ENCODE measurements at regions not wholly inside any gene's neighbourhood (a gene's known extent, or its start where the extent isn't known, plus 50 kb on each side); places are given as distances from the start of the nearest gene placed in this dataset.

DNA sequence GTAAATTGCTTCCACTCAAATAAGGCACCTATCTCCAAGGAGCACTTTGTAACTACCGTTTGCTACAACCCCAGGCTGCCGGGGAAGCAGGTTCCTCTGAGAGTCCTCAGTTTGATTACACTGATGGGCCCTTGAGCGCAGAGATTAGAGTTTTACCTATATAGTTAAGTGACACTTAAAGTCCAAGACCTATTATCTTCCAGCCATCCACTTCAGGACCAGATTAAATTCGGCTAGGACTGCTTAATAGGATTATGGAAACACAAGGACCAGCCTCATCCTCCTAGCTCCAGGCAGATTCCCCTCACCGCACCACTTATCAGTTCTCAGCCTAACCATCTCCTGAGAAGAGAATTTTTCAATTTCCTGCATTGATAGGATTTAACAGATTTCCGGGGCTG lies 64.7 kb upstream of the TIAM2 start (continued):
- TF ChIP-seq RNF2 (IDR thresholded peaks at IDR 0.05; ENCODE audit: borderline replicate concordance, low read depth, low read length, missing control alignments, poor library complexity, severe bottlenecking) (no peak), CHD1 (IDR thresholded peaks at IDR 0.05; ENCODE audit: low read depth, low read length) (no peak), PHF8 (conservative IDR thresholded peaks at IDR 0.05; ENCODE audit: low read depth, low read length) (no peak), SIRT6 (IDR thresholded peaks at IDR 0.05; ENCODE audit: low read length) (no peak)
- TF ChIP-seq, protein P1, sequence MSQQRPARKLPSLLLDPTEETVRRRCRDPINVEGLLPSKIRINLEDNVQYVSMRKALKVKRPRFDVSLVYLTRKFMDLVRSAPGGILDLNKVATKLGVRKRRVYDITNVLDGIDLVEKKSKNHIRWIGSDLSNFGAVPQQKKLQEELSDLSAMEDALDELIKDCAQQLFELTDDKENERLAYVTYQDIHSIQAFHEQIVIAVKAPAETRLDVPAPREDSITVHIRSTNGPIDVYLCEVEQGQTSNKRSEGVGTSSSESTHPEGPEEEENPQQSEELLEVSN (IDR thresholded peaks at IDR 0.05) = no peak

Data from H1 (cell line).